Psoas muscle (tissue), 7 donors: ENCODE measurements at regions not wholly inside any gene's neighbourhood (a gene's known extent, or its start where the extent isn't known, plus 50 kb on each side); places are given as distances from the start of the nearest gene placed in this dataset.
"Not testable (repeated sequence)": the region's sequence is repeated elsewhere in the genome, so short reads cannot be mapped to it uniquely, and the experiment has no call there.

ENCODE experiments used
- ATAC-seq, 4 donors: fragments of 200-7000 bp; cut with Tn5 transposase; one replicate each; pipeline ENCODE4 v1.9.1; 2020; ENCODE audit warnings: moderate library complexity in 3 of 4, mild to moderate bottlenecking in 2 of 4
- DNase-seq, 2 donors: peaks; one replicate each; pipeline ENCODE4 v3.0.0-alpha.2; 2020
- H3K27ac ChIP-seq: fragments of 200-600 bp; one replicate; pipeline ENCODE4 v1.8.0; 2022
- H3K27me3 ChIP-seq, 3 donors: fragments of 200-600 bp in 1 of 3; one replicate each; pipeline versions ENCODE4 v1.6.1 to v1.8.0; 2013 to 2022; ENCODE audit warnings: low read length in 2 of 3, mild to moderate bottlenecking in 2 of 3, moderate library complexity in 1 of 3; ENCODE audit not compliant: insufficient read depth in 3 of 3
- H3K36me3 ChIP-seq, 2 donors: fragments of 200-600 bp in 1 of 2; one replicate each; pipeline versions ENCODE4 v1.6.1 to v1.8.0; 2013 to 2022; ENCODE audit warnings: low read depth in 1 of 2, mild to moderate bottlenecking in 1 of 2, moderate library complexity in 1 of 2; ENCODE audit not compliant: insufficient read depth in 1 of 2
- H3K4me1 ChIP-seq: fragments of 200-600 bp; one replicate; pipeline ENCODE4 v1.8.0; 2022
- H3K4me3 ChIP-seq: fragments of 200-600 bp; one replicate; pipeline ENCODE4 v1.8.0; 2022; ENCODE audit warnings: mild to moderate bottlenecking
- H3K9me3 ChIP-seq: fragments of 200-600 bp; one replicate; pipeline ENCODE4 v1.8.0; 2022
- WGBS, 3 donors: extraction: QIAGEN DNeasy Blood & Tissue Kit; methylation state at CpG; one replicate each; pipeline versions ENCODE4 v1.1.6 to v1.1.7; 2013; 5-methylcytosine and 5-hydroxymethylcytosine counted together
- intact Hi-C, 2 donors: fragments of 100-400 bp; cut with DNase I; formaldehyde crosslinking; loops; one replicate each; pipeline versions ENCODE4 v1.11.0 to v1.14.2; 2022
- TF ChIP-seq, protein P1 (sequence below): fragments of 200-600 bp; IDR thresholded peaks from one replicate; pipeline ENCODE4 v1.8.0; 2022; ENCODE audit warnings: antibody characterized with exemption
- donor health status: healthy with polysubstance abuse.
- donor health status: DM: no; HTN: no; CAD: no; lungs with moderate emphysema.
- donor health status: Bipolar disorder and iron deficiency.
- donor health status: healthy.
- donor health status: DM: yes; HTN: yes; CAD: no.
- donor health status: DM: no; HTN: no; CAD: no.
- donor health status: DM: yes; HTN: yes; CAD: no.

DNA sequence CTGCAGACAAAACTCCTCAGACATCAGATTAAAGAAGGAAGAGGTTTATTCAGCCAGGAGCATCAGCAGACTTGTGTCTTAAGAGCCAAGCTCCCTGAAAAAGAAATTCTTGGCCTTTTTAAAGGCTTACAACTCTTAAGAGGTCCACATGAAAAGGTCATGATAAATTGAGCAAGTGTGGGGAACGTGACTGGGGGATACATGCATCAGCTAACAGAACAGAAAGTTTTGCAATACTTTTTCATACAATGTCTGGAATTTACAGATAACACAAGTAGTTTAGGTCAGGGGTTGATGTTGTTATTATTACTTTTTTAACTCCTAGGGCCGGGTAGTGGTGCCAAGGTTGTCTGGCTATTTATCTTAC lies 55.6 kb upstream of the RBMX start:
- Histone ChIP-seq H3K36me3 (no peaks in the 10 kb centered on the region), H3K9me3 (no peaks in the 10 kb centered on the region), H3K27me3 (no peaks in the 10 kb centered on the region), H3K4me3 (no peak overlapping the region), H3K27ac (no peak overlapping the region), H3K4me1 (no peaks in the 10 kb centered on the region)
- intact Hi-C loops: no loop called here
- no peak for ATAC-seq
- WGBS, 3 donors: 43 to 88% (median 84%) methylated on average over 2 of the region's 2 CpGs
- TF ChIP-seq, protein P1, sequence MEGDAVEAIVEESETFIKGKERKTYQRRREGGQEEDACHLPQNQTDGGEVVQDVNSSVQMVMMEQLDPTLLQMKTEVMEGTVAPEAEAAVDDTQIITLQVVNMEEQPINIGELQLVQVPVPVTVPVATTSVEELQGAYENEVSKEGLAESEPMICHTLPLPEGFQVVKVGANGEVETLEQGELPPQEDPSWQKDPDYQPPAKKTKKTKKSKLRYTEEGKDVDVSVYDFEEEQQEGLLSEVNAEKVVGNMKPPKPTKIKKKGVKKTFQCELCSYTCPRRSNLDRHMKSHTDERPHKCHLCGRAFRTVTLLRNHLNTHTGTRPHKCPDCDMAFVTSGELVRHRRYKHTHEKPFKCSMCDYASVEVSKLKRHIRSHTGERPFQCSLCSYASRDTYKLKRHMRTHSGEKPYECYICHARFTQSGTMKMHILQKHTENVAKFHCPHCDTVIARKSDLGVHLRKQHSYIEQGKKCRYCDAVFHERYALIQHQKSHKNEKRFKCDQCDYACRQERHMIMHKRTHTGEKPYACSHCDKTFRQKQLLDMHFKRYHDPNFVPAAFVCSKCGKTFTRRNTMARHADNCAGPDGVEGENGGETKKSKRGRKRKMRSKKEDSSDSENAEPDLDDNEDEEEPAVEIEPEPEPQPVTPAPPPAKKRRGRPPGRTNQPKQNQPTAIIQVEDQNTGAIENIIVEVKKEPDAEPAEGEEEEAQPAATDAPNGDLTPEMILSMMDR: no peak
- DNase-seq: no peak

DNA sequence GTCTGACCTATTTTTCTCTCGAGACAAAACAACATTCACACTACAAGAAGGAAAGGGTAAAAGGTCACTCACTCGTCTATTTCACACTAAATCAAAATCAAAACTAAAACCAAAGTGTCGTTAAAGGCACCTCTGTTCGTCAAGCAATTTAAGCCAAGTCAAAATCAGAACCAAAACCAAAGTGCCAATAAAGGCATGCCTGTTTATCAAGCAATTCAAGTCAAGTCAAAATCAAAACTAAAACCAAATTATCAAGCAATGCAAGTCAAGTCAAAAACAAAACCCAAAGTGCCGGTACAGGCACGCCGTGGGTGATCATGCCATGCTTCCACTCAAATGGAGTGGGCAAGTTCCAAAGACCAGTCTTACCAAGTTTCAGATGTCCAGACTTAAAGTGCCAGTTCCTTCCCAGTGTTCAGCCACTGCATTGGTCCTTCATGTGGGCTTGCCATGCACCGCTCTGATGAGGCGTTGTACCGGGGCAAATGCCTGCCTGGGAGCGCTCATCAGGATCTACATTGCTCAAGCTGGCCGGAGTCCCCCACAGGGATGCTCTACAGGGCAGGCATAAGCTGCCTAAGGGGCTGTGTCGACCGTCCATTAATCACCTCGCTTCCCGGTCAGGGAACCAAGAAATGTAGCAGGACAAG lies 55.1 kb upstream of the RBMX start:
- H3K36me3 ChIP-seq, DNase-seq, ATAC-seq, H3K27ac ChIP-seq, intact Hi-C loops, H3K4me1 ChIP-seq, H3K27me3 ChIP-seq, H3K4me3 ChIP-seq, H3K9me3 ChIP-seq: not testable (repeated sequence)
- WGBS, 3 donors: 65 to 84% (median 74%) methylated on average over 16 of the region's 16 CpGs

DNA sequence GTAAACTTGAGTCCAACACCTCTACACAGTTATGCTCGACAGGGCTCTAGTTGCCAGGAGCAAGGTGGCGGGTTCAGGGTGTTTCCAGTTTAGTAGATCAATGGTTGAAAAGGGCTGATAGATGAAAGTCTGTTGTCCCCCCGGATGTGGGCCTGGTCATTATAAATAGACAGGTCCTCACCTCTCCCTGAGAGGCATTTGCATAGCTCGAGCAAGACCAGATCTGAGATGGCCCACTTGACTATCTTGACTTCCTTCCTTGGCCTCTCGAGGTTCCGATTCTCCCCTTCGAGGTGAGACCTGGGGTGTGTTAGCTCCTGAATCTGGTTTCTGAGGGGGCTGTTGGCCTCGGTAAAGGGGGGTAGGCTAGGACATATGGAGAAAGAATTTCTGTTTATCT lies 54.1 kb upstream of the RBMX start:
- H3K9me3 ChIP-seq, DNase-seq: not testable (repeated sequence)

DNA sequence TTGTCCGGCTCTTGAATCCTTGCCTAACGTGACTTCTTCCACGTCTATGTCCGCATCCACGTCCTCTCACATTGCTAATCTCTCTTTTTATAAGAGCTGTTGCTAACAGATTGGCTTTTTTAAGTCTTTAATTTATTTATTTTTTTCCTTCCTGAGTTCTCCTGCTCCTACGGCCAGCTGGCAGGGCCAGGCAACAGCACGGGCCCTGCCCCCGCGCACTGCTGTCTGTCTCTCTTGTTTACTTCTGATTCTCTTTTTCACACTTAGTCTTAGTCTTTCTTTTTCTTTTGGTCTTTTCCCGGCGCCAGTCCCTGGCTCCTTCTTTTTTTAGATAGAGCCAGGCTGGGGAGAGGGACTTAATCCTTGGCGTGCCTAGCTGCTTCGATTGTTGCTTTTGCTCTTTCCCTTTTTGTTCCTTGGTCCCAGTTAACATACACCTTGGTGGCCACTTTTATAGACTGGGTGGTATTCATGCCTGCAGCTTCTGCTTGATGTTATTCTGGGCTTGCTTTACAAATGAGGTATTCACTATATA lies 53.2 kb upstream of the RBMX start:
- Histone ChIP-seq H3K36me3 (no peaks in the 10 kb centered on the region), H3K27me3 (no peaks in the 10 kb centered on the region), H3K9me3 (no peaks in the 10 kb centered on the region), H3K4me1 (no peaks in the 10 kb centered on the region), H3K27ac (no peak overlapping the region), H3K4me3 (no peak overlapping the region)
- intact Hi-C loops: no loop called here
- ATAC-seq: no peak
- DNase-seq: no peak
- TF ChIP-seq, protein P1: no peak
- 49 to 79% (median 66%) methylated on average over 11 to 13 of the region's 13 CpGs for WGBS, 3 donors

More for the DNA sequence above, 54.1 kb upstream of the RBMX start:
- H3K4me1 ChIP-seq, intact Hi-C loops, H3K27ac ChIP-seq, H3K4me3 ChIP-seq, H3K36me3 ChIP-seq, H3K27me3 ChIP-seq, ATAC-seq: not testable (repeated sequence)
- WGBS, 3 donors: 77 to 84% (median 80%) methylated on average over 7 to 8 of the region's 8 CpGs

DNA sequence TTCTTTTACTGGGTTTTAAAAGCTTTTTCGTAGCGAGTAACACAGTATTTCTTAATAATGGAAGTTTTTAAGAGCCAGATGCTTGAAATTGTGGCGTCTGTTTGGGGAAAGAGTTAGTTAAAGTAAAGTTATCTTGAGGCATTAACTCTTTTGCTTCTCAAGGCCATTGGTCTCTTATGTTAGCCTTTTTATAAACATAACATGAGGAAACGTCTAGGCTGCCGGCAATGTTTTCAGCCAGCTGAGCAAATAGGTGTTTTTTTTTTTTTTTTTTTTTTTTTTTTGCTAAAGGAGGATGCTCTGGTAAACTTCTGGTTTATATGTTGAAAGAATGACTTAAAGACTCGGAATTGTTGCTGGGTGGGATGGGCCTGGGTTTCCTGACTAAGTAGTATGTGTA lies 51.1 kb upstream of the RBMX start:
- TF ChIP-seq, protein P1: no peak

More for the DNA sequence above, 51.1 kb upstream of the RBMX start:
- no peaks in the 10 kb centered on the region for H3K36me3 ChIP-seq
- DNase-seq (no peak), ATAC-seq (no peak)
- intact Hi-C loops: no loop called here
- no peak overlapping the region for H3K4me3 ChIP-seq
- H3K9me3 ChIP-seq: no peaks in the 10 kb centered on the region
- no peaks in the 10 kb centered on the region for H3K27me3 ChIP-seq
- no peak overlapping the region for H3K27ac ChIP-seq
- H3K4me1 ChIP-seq: no peaks in the 10 kb centered on the region
- WGBS, 3 donors: 80 to 92% (median 91%) methylated on average over 6 of the region's 6 CpGs
